Endodermal cell (in vitro differentiated cells): ENCODE measurements at regions not wholly inside any gene's neighbourhood (a gene's known extent, or its start where the extent isn't known, plus 50 kb on each side); places are given as distances from the start of the nearest gene placed in this dataset.

ENCODE experiments used
- DNase-seq: peaks from one replicate; pipeline ENCODE4 v3.0.0-alpha.2; 2017
- H3K27ac ChIP-seq: 2 replicates; pipeline ENCODE4 v1.5.1; 2013; ENCODE audit warnings: mild to moderate bottlenecking, low read depth, low read length, moderate library complexity
- H3K27me3 ChIP-seq: 2 replicates; pipeline ENCODE4 v1.6.1; 2013; ENCODE audit warnings: mild to moderate bottlenecking, low read length, moderate library complexity; ENCODE audit not compliant: insufficient read depth, control insufficient read depth, poor library complexity, severe bottlenecking
- H3K36me3 ChIP-seq: 2 replicates; pipeline ENCODE4 v1.7.0; 2013; ENCODE audit warnings: mild to moderate bottlenecking, low read length, moderate library complexity; ENCODE audit not compliant: control insufficient read depth, insufficient read depth
- H3K4me1 ChIP-seq: one replicate; pipeline ENCODE4 v1.7.0; 2013; ENCODE audit warnings: low read length; ENCODE audit not compliant: control insufficient read depth, insufficient read depth
- H3K4me3 ChIP-seq: 2 replicates; pipeline ENCODE4 v1.5.1; 2013; ENCODE audit warnings: mild to moderate bottlenecking, low read length, moderate library complexity
- H3K9ac ChIP-seq: 2 replicates; pipeline ENCODE4 v1.6.1; 2013; ENCODE audit warnings: mild to moderate bottlenecking, low read length, moderate library complexity; ENCODE audit not compliant: poor library complexity, severe bottlenecking; ENCODE audit errors: extremely low read depth
- H3K9me3 ChIP-seq: 2 replicates; pipeline ENCODE4 v1.6.1; 2013; ENCODE audit warnings: mild to moderate bottlenecking, low read length, moderate library complexity; ENCODE audit not compliant: control insufficient read depth
- H3K27ac Mint-ChIP-seq: 2 replicates; pipeline ENCODE4 v1.8.0; 2020; ENCODE audit warnings: mixed read lengths
- H3K27me3 Mint-ChIP-seq: 2 replicates; pipeline ENCODE4 v1.8.0; 2021; ENCODE audit warnings: mild to moderate bottlenecking, mixed read lengths; ENCODE audit not compliant: insufficient read depth
- H3K36me3 Mint-ChIP-seq: 2 replicates; pipeline ENCODE4 v1.8.0; 2020; ENCODE audit warnings: low read depth, mixed read lengths
- H3K4me1 Mint-ChIP-seq: 2 replicates; pipeline ENCODE4 v1.8.0; 2020; ENCODE audit warnings: mixed read lengths
- H3K4me3 Mint-ChIP-seq: 2 replicates; pipeline ENCODE4 v1.8.0; 2020; ENCODE audit warnings: mild to moderate bottlenecking, moderate library complexity, mixed read lengths
- H3K9me3 Mint-ChIP-seq: 2 replicates; pipeline ENCODE4 v1.8.0; 2020; ENCODE audit warnings: mild to moderate bottlenecking, mixed read lengths
- CTCF ChIP-seq: fragments of 200-600 bp; sonication (generic); conservative IDR thresholded peaks from 2 replicates; pipeline ENCODE4 v1.5.0; 2021; ENCODE audit warnings: antibody characterized with exemption, mild to moderate bottlenecking
- WGBS, 2 experiments: methylation state at CpG; one replicate each; pipeline versions ENCODE4 v1.1.5 to v1.1.7; 2013; ENCODE audit warnings: missing lambda C conversion rate in 2 of 2, mixed read lengths in 1 of 2; ENCODE audit not compliant: insufficient coverage in 1 of 2, insufficient read length in 1 of 2; 5-methylcytosine and 5-hydroxymethylcytosine counted together

- Mint-ChIP-seq H3K9me3 (no peaks in the 10 kb centered on the region), H3K36me3 (no peaks in the 10 kb centered on the region), H3K27ac (no peak overlapping the region), H3K4me3 (no peak overlapping the region), H3K27me3 (peaks cover 6% of the 10 kb centered on the region), H3K4me1 (peaks cover 11% of the 10 kb centered on the region)
- WGBS, 2 experiments, result 72 to 76% methylated on average over 4 to 9 of the region's 10 CpGs
- no peaks in the 10 kb centered on the region for H3K27me3 ChIP-seq
- H3K36me3 ChIP-seq, result no peaks in the 10 kb centered on the region
- no peak overlapping the region for H3K9ac ChIP-seq
- TF ChIP-seq CTCF, result no peak
- H3K27ac ChIP-seq, result no peak overlapping the region
- H3K9me3 ChIP-seq, result no peaks in the 10 kb centered on the region
- no peak for DNase-seq
- no peaks in the 10 kb centered on the region for H3K4me1 ChIP-seq
- no peak overlapping the region for H3K4me3 ChIP-seq
Measured at GRCh38 chr5:1944408-1944807, 61.7 kb upstream of the IRX4 start.

- peaks cover 6% of the 10 kb centered on the region for H3K27me3 Mint-ChIP-seq
- H3K9me3 Mint-ChIP-seq, result no peaks in the 10 kb centered on the region
- no peaks in the 10 kb centered on the region for H3K9me3 ChIP-seq
- no peak overlapping the region for H3K4me3 Mint-ChIP-seq
- WGBS, 2 experiments, result 94 to 98% methylated on average over 5 to 11 of the region's 11 CpGs
- no peaks in the 10 kb centered on the region for H3K27me3 ChIP-seq
- no peak overlapping the region for H3K4me3 ChIP-seq
- no peak overlapping the region for H3K27ac ChIP-seq
- H3K36me3 ChIP-seq, result no peaks in the 10 kb centered on the region
- DNase-seq, result no peak
- no peaks in the 10 kb centered on the region for H3K36me3 Mint-ChIP-seq
- TF ChIP-seq CTCF, result no peak
- H3K4me1 Mint-ChIP-seq, result peaks cover 11% of the 10 kb centered on the region
- H3K27ac Mint-ChIP-seq, result no peak overlapping the region
- no peak overlapping the region for H3K9ac ChIP-seq
- no peaks in the 10 kb centered on the region for H3K4me1 ChIP-seq
Measured at GRCh38 chr5:1943481-1943880, 60.8 kb upstream of the IRX4 start.

GRCh38 chr5:1942630-1943029 lies 59.9 kb upstream of the IRX4 start:
- WGBS, 2 experiments, result 95 to 96% methylated on average over 5 of the region's 5 CpGs
- no peak overlapping the region for H3K9ac ChIP-seq
- no peaks in the 10 kb centered on the region for H3K27me3 ChIP-seq
- no peaks in the 10 kb centered on the region for H3K36me3 ChIP-seq
- H3K27me3 Mint-ChIP-seq, result peaks cover 6% of the 10 kb centered on the region
- H3K36me3 Mint-ChIP-seq, result no peaks in the 10 kb centered on the region
- DNase-seq, result no peak
- no peak overlapping the region for H3K4me3 ChIP-seq
- H3K27ac ChIP-seq, result no peak overlapping the region
- H3K9me3 Mint-ChIP-seq, result no peaks in the 10 kb centered on the region
- peaks cover 11% of the 10 kb centered on the region for H3K4me1 Mint-ChIP-seq
- H3K4me3 Mint-ChIP-seq, result no peak overlapping the region
- no peak for TF ChIP-seq CTCF
- no peak overlapping the region for H3K27ac Mint-ChIP-seq
- H3K9me3 ChIP-seq, result no peaks in the 10 kb centered on the region
- no peaks in the 10 kb centered on the region for H3K4me1 ChIP-seq
